Mammary epithelial cell (primary cell): ENCODE measurements at regions not wholly inside any gene's neighbourhood (a gene's known extent, or its start where the extent isn't known, plus 50 kb on each side); places are given as distances from the start of the nearest gene placed in this dataset.

Source experiments
- CTCF ChIP-seq, 2 donors: IDR thresholded peaks in 1 of 2; conservative IDR thresholded peaks in 1 of 2; 2 replicates each; pipeline ENCODE4 v1.5.1; 2011 to 2012; ENCODE audit warnings: inconsistent platforms in 2 of 2, low read length in 2 of 2, mild to moderate bottlenecking in 2 of 2, control low read depth in 1 of 2, low read depth in 1 of 2; ENCODE audit not compliant: insufficient read depth in 1 of 2; ENCODE audit errors: extremely low read depth in 1 of 2
- EZH2 ChIP-seq: IDR thresholded peaks from 2 replicates; pipeline ENCODE4 v1.6.1; 2012; ENCODE audit warnings: low read length, inconsistent platforms, borderline replicate concordance

GRCh38 chr5:97797994-97798451, 615.0 kb upstream of the RIOK2 start:
- TF ChIP-seq CTCF (conservative IDR thresholded peaks at IDR 0.05 in 1 of 2, IDR thresholded peaks at IDR 0.05 in 1 of 2; ENCODE audit: extremely low read depth in 1 of 2, insufficient read depth in 1 of 2, low read depth in 1 of 2, low read length in 2 of 2) (no peak), EZH2 (no peak)
